CD4-positive, alpha-beta T cell treated with Interferon gamma for 1 hour (primary cell): ENCODE measurements at regions not wholly inside any gene's neighbourhood (a gene's known extent, or its start where the extent isn't known, plus 50 kb on each side); places are given as distances from the start of the nearest gene placed in this dataset.

Source experiments
- DNase-seq: peaks from one replicate; pipeline ENCODE4 v3.0.0-alpha.2; 2020

DNA sequence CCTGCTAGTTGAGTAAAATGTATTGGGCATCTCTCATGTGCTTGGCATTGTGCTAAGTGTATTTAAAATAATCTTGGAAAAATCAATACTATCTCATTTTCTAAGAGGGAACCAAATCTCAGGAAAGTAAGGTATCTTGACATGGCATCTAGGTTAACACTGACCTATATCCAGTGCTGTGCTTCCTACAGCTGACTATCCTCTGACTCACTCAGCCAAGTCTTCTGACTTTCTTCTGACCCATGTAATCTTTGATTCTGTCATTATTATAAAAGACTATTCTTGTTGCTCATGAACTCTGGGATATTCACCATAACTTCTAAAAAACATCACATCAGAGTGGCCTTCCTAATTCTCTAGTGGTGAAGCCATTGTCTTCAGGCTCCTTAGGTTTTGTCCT, 304.1 kb upstream of the TENM4 start:
- no peak for DNase-seq

DNA sequence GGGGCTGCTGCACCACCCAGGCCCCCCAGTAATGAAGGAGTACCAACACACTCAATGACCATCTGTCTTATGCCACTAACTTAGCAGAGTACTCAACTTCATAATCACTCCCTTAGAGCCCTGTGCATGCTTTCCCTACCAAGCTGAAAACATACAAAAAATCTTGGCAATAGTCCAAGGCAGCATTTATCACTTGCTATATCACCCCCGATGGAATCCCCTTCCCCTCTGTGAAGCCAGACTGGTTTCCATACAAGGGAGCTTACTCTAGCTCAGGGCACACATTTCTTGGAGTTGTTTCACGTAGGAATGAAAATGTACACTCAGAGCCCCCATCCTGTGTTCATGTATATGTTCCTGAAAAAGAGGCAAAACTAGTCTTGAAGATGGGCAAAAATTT, 301.3 kb upstream of the TENM4 start:
- DNase-seq: no peak

DNA sequence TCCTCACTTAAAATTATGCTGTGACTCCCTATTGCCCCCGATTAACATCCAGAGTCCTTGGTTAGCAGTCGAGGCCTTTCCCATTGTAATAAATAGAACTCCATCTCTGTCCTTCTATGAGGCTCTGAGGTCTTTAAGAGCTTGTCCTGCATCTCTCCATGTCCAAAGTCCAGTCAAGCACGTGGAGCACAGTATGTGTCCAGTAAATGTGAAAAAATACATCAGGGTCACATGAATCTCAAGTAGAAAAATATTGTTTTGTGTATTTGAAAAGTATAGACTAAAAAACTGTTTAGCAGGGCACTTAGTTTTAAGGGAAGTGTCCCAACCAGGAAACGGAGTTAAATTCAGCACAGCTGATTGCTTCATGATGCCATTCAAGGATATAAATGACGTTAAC, 298.8 kb upstream of the TENM4 start:
- no peak for DNase-seq

DNA sequence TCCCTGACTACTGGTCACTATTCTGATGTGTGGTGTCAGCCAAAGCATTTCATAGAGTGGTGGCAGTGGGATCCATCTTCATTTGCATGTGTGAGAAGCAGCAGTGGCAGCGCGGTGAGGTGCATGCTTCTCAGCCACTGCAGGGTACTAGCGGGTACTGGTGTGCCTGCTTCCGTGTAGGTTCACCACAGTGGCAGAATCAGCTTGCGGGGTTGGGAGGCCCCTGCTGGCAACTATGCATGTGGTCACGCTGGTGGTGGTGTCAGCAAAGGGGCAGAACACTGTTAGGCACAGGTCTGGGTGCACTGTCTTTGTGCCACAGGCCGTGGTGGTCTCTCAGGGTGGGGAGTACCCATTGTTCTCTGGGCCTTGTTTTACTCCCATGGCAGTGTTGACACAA, 286.4 kb upstream of the TENM4 start:
- DNase-seq: no peak

DNA sequence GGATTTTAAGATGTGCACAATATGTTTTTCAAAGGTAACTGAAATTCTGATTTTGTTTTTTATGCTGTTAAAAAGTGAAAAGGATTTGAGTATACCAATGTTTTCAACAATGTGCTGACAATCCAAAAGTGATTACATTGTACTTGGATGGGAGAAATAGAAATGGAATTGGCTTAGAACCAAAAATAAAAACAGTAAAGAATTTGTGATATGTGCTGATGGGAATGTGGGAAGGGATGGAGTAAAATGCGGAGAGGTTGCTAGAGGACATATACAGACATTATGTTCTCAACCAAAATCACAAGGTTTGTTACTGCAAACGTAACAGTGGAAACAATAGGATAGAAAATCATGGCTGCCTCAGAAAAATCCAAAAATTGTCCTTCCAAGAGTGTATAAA, 279.3 kb upstream of the TENM4 start:
- no peak for DNase-seq

DNA sequence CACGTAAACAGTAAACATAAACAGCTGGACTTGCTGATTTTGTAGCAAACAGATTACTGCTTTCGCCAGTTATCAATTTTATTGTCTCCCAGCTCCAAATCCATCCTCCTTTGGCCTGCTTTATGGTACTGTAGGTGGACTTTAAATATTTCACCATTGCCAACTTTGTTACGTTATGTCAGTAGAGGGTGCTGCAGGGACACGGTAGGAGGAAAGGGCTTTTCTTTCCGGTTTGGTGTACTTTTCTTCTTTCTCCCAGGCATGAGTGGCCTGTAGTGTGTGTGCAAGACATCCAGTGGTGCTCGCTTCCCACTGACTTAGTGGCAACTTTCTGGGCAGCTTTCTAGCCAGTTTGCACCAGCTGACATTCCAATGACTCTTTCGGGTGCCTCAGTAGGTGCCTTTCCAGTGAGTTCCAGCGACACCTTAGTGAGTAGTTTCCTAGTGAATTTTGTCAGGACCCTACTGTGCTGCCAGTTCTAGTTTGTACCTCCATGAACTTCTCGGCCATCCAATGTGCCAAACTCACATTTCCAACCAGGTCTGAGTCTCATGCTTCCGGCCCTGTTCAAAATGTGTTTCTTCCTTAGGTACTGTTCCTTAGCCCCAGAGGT, 267.6 kb upstream of the TENM4 start:
- no peak for DNase-seq

DNA sequence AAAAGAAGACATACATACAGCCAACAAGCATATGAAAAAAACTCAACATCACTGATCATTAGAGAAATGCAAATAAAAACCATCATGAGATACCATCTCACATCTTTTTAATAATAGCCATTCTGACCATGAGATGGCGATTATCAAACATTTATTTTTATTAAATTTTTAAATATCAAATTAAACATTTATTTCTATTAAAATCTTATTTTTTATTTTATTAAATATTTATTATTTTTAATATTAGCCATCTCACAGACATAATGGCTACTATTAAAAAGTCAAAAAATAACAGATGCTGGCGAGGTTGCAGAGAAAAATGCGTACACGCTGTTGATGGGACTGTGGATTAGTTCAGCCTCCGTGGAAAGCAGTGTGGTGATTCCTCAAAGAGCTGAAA, 264.8 kb upstream of the TENM4 start:
- no peak for DNase-seq

DNA sequence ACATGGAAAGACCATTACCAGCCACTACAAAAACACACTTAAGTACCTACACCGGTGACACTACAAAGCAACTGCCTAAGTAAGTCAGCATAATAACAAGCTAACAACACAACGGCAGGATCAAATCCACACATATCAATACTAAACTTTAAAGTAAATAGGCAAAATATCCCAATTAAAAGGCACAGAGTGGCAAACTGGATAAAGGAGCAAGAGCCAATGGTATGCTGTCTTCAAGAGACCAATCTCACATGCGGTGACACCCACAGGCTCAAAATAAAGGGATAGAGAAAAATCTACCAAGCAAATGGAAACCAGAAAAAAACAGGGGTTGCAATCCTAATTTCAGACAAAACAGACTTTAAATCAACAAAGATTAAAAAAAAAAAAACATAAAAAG, 261.5 kb upstream of the TENM4 start:
- DNase-seq: no peak

DNA sequence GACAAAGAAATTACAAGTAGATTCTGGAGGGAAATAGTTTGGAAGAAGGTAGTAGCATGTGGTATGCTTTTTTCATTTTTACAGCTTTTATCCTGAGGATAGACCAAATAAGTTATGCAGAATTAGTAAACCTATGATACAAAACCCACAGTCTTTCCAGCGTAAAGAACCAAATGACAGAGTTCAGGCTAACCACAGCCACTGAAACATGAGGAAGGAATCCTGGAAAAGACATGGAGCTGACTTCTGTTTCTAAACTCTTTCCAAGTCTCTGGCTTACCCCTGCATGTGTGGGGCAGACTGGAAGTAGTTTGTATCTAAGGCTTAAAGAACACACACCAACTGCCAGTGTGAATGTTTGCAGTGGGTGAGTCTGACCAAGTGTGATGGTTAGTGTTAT, 258.4 kb upstream of the TENM4 start:
- no peak for DNase-seq

DNA sequence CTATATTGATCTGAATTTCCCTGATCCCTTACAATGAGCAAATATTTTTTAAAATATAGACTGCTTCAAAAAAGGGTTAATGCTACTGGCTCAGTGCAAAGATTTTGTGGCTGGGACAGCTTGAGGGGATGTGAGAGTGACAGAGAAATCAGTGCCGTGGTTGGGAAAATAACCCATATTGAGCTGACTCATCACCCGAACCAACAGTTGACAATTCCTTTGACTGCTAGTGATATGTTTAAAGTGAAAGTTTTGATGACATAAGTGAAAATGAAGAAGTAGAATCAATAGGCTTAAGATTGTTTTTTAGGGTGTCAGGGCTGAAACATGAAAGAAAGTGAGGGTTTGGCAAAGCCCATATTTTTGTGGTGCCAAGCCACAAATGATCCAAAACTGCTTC, 257.1 kb upstream of the TENM4 start:
- DNase-seq: no peak

DNA sequence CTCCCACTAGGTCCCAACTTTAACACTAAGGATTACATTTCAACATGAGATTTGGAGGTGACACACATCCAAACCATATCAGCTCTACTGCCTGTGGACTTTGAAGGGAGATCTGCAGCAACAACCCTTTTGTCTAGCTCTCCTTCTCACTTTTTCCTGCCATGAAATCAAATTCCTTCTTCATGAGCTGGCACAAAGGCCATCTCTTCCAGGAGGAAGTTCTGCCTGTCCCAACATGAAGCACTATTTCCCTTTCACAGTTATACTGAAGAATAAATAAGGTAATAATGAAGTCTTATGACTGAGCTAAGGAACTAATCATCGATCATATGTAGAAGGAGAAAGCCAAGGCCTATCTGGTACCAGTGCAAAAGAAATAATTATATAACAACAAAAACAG, 253.5 kb upstream of the TENM4 start:
- DNase-seq: no peak

DNA sequence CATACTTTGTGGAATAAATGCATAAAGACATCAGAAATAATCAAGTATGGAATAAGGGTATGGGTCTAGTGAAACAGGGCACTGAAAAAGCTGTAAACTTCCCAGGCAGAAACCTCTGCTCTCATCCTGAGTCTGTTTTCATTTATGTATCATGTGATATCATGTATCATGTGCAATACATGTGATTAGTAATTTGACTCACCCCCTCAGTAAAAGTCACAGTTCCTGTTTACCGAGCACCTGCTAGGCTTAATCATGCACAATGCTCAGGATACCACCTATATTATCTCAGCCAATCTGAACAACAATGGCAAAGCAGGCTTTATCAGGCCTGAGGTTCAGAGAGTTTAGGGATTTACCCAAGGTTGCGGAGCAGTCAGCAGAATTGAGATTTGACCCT, 250.6 kb upstream of the TENM4 start:
- no peak for DNase-seq

DNA sequence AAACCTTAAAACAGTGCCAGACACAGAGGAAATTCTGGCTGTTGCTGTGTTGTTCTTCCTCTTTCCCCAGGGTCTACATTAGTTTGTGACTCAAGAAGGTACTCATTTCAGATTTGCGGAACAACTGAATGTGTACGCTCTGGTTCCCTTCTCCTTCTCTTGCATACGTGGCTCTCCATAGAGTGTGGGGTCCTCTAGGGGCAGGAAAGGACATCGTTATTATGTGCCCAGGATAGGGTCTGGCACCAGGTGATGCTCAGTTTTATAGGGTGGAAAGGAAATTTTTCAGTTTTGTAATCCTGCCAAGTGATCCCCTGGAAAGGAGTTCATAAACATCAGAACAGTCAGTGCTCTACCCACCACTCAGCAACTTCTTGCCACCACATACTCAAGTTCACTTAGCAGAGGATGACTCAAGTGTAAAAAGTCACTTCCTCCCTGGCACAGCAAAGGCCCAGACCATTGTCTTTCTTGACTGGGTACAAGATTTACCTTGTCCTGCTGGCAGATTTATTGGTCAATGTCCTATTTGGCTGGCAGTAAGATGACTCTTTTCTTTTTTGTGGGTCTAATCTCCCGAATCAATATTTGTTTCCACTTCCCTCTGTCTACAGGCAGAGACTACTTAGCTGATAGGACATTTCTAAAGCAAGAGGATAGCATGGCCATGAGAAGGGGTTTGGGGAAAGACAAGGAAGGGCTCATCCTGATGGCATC, 246.0 kb upstream of the TENM4 start:
- DNase-seq: no peak

DNA sequence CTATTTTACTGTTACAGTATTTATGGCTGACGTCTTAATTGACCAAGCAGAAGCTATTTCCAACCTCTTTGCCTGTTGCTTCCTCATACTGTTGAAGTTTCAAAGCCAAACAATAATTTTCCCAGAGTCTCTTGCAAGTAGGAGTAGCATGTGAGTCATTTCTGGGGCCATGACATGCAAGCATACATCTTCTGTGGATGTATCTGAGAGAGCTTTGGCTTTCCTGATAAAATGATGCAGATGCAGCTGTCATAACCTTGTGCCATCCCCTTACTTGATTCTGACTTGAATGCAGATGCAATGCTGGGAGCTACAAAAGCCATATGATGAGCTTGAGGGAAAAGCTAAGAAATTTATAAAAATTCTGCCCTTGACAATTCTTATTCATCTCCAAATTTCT, 243.1 kb upstream of the TENM4 start:
- DNase-seq: no peak

DNA sequence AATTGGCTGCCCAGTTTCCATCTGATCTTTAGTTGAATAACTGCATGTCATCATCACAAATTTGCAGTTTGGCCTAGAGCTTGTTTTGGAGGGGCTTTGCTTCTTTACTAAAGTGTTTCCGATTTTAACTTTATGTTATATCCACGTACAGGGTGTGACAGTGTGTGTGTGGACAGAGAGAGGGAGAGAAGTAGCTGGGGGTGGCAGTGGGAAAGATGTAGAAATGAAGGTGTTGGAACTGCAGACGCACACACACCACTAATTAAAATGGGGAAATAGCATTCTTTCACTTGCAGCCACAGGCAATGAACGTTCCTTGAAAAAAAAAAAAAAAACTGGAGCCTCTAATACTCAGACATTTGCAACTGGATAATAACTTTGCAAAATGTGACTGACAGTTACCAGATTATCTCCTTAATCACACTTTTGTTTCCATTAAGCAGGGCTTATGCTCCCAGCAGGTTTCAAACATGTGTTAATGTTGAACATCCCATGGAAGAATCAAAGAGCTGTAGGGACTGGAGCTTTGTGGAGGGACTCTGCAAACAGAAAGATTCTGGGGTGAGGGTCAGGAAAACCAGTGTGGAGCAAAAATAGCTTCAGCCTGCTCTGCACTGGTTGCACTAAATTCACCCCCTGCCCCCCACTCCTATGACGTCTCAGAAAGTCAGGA, 238.1 kb upstream of the TENM4 start:
- no peak for DNase-seq

DNA sequence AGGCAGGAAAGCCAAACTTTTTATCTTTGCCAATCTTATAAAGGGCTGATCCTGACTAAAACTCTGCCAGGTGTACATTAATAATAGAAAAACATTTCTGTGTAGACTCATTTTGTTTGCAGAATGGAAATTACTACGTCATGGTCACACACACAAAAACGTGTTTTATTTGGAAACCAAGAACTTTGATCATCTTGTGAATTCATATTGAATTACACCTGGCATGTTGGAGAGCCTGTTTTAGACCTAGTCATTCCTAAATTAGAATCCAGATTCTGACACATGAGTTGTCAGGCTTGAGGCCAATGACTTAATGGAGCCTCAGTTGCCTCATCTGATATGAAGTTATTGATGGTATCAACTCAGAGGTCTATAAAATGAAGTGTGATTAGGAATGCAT, 235.6 kb upstream of the TENM4 start:
- DNase-seq: no peak

DNA sequence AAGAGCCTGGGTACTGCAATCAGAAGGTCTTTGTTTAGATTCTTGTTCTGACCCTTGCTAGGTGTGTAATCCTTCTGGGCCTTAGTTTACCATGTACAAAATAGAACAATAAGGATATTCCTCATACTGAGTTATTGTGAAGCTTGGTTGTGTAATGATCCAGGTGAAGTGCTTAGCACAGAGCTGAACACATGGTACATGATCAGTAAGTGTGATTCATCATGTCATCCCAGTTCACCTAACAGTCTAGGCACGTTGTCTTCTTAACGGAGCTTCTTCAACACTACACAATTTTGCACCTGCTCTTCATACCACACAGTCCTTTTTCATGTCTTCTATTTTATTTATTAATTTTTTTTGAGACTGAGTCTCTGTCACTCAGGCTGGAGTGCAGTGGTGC, 234.3 kb upstream of the TENM4 start:
- DNase-seq: no peak

DNA sequence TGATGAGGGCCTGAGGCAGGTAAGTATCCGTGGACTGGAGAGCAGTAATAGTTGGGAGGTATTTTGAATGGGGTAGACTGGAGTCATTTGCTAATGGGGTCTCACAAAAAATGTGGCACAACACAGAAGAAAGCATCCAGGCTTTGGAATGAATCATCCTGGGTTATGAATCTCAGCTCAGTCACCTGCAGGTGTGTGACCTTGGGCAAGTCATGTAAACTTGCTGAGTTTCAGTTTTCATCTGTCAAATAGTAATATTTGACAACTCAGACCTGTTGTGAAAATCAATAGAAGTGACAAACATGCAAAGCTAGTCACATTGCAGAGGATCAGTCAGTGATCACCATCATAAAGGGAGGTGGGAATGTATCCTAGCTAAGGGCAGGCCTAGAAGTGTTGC, 232.0 kb upstream of the TENM4 start:
- no peak for DNase-seq

DNA sequence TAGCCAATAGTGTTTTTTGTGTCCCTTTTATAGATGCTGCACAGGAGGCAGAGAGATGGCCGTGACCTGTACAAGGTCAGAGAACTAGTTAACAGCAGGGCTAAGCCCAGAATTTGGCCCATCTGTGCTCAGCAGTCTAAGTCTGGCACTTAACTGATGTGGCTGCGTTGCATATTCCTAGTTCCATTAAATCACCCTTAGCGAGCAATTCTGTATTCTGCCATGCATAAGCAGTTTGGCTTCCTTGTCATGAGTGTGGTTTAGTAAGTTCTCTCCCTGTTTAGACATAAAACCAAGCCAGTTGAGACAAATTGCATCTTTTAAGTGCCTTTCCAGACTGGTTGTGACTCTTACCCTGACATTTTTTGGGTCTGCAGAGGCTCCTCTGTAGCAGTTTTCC, 230.6 kb upstream of the TENM4 start:
- DNase-seq: no peak

DNA sequence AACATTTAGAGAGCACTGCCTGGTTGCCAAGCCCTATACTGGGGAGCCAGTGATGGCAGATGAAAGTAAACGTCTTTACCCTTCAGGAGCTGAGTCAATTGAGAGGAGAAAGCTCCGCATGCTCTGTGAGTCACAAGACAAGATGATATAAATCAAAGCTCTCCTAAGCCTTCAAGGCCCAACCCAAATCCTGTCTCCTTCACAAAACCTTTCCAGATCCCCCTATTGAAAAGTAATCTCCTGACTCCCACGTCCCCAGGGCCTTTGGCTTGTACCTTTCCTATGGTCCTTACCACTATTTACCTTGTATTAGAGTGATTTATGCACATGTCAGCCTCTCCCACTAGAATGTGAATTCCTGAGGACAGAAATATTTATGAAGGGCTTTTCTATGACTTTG, 230.1 kb upstream of the TENM4 start:
- DNase-seq: no peak

DNA sequence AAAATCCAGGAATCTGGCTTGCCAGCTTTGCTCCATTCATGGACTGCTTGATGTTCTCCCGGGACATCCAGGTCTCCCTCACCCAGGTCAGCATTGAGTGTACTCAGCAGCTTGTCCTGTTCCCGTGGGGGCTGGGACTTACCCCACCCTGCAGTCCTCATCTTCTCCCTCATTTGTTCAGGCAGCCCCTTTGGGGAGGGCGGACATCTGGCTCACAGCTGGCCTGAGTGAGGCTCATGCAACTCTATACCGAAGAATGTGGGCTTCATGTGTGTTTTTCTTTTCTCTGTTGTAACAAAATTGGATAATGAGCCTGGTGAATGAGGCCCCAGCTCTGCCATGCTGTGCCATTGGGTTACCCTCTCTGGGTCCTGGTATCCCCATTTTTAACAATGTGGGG, 227.7 kb upstream of the TENM4 start:
- DNase-seq: no peak

DNA sequence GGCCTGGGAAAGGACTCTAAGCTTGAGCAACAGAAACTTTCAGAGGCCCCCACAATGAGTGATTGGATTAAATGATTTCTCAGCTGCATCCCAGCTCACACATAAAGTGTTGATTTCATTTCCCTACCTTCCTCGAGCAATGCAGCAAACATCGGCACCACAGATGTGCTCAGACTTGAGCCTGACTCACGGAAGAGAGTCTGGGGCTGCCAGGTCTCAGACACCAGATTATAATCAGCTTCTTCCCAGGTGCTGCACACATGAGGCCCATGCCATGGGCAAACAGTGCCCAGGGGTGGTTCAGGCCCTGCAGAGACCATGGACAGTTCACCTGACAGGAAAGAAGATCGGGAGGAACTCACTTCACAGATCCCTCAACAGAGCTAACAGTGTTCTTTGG, 226.6 kb upstream of the TENM4 start:
- DNase-seq: no peak

DNA sequence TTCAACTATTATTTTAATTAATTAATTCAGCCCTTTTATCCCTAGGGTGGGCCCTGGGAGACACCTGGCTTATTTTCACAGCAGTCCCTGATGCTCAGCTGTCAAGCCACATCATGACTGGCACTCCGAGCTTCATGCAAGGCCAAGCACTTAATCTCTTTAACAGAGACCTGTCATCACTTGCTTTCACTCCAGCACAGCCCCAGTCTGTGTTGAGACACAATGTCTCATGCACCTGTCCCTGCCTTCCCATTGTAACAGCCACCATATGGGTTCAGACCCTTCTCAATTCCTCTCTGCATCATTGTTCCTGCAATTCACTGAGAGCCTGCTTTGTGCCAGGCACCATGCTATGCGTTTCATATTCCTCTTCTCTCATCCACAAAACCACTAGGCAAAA, 222.2 kb upstream of the TENM4 start:
- no peak for DNase-seq

DNA sequence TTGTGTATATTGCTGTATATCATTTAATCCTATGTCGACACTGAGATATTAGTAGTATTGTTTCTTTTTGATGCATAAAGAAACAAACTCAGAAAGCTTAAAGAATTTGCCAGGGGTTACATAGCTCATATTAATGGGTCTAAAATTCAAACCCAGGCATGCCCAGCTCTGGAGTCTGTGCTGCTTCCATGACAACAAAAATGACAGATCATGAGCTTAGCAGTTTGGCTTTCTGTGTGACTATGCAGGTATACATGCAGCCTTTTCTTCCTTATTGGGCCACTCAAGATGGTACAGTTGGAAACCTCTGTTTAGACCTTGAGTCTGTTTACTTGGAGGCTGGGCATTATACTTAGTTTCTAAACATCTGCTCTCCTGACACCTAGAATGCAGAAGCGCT, 220.5 kb upstream of the TENM4 start:
- DNase-seq: no peak
